CD4-positive, alpha-beta T cell treated with Interleukin-2 at 100 ng/mL for 4 hours (primary cell): ENCODE measurements at regions not wholly inside any gene's neighbourhood (a gene's known extent, or its start where the extent isn't known, plus 50 kb on each side); places are given as distances from the start of the nearest gene placed in this dataset.

Source experiments
- DNase-seq: peaks from one replicate; pipeline ENCODE4 v3.0.0-alpha.2; 2020; ENCODE audit warnings: low spot score

- DNase-seq: no peak
Observed at GRCh38 chr2:125491663-125492062, 1164.3 kb upstream of the GYPC start.

GRCh38 chr2:125512313-125512712 lies 1143.6 kb upstream of the GYPC start:
- DNase-seq: no peak

GRCh38 chr2:125516496-125517109 lies 1139.4 kb upstream of the GYPC start:
- no peak for DNase-seq

- DNase-seq: no peak
Observed at GRCh38 chr2:125526093-125526492, 1129.9 kb upstream of the GYPC start.

GRCh38 chr2:125535089-125535488 lies 1120.9 kb upstream of the GYPC start:
- DNase-seq: no peak

- no peak for DNase-seq
Observed at GRCh38 chr2:125543968-125544514, 1111.9 kb upstream of the GYPC start.

- DNase-seq: no peak
Observed at GRCh38 chr2:125553768-125554167, 1102.2 kb upstream of the GYPC start.

GRCh38 chr2:125554956-125555355 lies 1101.0 kb upstream of the GYPC start:
- DNase-seq: no peak

GRCh38 chr2:125559186-125559585 lies 1096.8 kb upstream of the GYPC start:
- DNase-seq: no peak

- no peak for DNase-seq
Observed at GRCh38 chr2:125560855-125561254, 1095.1 kb upstream of the GYPC start.

GRCh38 chr2:125561302-125561701 lies 1094.7 kb upstream of the GYPC start:
- DNase-seq: no peak

- DNase-seq: no peak
Observed at GRCh38 chr2:125562924-125563323, 1093.0 kb upstream of the GYPC start.

GRCh38 chr2:125564471-125564870 lies 1091.5 kb upstream of the GYPC start:
- no peak for DNase-seq

- no peak for DNase-seq
Observed at GRCh38 chr2:125566422-125566821, 1089.5 kb upstream of the GYPC start.

GRCh38 chr2:125567100-125567499 lies 1088.9 kb upstream of the GYPC start:
- DNase-seq: no peak

GRCh38 chr2:125572660-125573059 lies 1083.3 kb upstream of the GYPC start:
- DNase-seq: no peak

- DNase-seq: no peak
Observed at GRCh38 chr2:125573432-125573831, 1082.5 kb upstream of the GYPC start.

GRCh38 chr2:125576558-125576957 lies 1079.4 kb upstream of the GYPC start:
- no peak for DNase-seq

- no peak for DNase-seq
Observed at GRCh38 chr2:125581557-125581956, 1074.4 kb upstream of the GYPC start.

- no peak for DNase-seq
Observed at GRCh38 chr2:125582516-125582915, 1073.4 kb upstream of the GYPC start.

GRCh38 chr2:125584732-125585131 lies 1071.2 kb upstream of the GYPC start:
- no peak for DNase-seq

- DNase-seq: no peak
Observed at GRCh38 chr2:125588780-125589179, 1067.2 kb upstream of the GYPC start.

GRCh38 chr2:125591954-125592353 lies 1064.0 kb upstream of the GYPC start:
- DNase-seq: no peak

GRCh38 chr2:125593036-125593435 lies 1062.9 kb upstream of the GYPC start:
- no peak for DNase-seq
